ENCODE measurements at regions not wholly inside any gene's neighbourhood (a gene's known extent, or its start where the extent isn't known, plus 50 kb on each side); places are given as distances from the start of the nearest gene placed in this dataset.

GRCh38 chr2:131673400-131674173 lies 145.9 kb downstream of the CCDC74A start:
- no peak for TF ChIP-seq GATA2 (IDR thresholded peaks at IDR 0.05; ENCODE audit: low read depth, low read length)
- no peak for TF ChIP-seq GATA3 (IDR thresholded peaks at IDR 0.05; ENCODE audit: low read depth, low read length)

DNA sequence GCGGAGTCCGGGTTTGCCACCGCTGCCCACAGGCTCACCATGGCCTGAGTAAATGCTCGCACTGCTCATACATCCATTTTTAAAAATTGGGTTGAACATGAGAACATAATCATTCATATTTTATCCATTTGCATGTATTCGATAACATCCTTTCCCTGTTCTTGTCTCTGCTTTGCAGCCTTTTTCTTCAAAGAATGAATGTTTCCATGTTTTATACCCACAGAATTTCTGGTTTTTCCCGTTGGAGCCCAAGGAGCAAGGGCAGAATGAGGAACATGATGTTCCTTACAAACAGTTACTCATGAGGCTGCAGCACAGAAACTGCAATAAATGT lies 146.5 kb downstream of the CCDC74A start:
- TF ChIP-seq GATA3 (IDR thresholded peaks at IDR 0.05; ENCODE audit: low read depth, low read length): no peak
- TF ChIP-seq GATA2 (IDR thresholded peaks at IDR 0.05; ENCODE audit: low read depth, low read length): no peak

DNA sequence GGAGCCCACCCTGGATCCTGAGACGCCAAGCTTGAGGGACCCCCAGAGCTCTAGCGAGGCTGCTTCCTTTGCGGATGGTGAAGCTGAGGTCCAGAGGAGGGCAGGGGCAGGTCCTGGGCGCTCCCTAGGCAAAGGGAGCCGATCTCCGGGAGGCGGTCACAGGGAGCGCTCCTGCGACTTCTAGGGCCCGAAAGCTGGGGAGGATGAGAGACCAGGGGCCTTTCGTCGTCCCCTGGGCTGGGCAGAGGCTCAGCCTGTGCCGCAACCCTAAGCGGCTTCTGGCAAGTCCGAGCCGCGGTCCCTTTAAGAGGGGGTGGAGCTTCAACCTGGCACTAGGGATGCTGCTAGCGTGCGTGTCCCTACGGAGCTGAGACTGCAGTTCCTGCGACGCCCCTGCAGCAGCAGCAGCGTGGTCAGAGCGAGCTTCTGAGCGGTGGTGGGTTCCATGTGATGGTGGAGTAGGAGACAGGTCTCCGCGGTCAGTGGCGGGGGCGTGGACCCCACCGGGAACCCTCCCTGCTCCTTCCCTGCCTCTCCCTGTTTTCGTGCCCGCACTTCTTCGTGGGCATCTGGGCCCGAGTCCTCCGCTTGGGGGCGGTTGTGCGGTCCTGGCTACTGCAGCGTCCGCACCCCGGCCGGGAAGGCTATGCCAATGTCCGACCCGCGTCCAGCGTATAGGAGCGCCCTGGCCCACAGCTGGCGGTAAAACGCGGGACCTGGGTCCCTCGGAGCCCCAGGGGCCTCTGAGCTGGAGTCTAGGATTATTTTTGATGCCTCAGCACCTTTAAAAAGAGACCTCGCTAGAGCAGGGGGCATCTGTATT lies 154.6 kb downstream of the CCDC74A start:
- TF ChIP-seq GATA2 (IDR thresholded peaks at IDR 0.05; ENCODE audit: low read depth, low read length): no peak
- TF ChIP-seq GATA3 (IDR thresholded peaks at IDR 0.05; ENCODE audit: low read depth, low read length): no peak

- peak; percentile 22; the same call in 1 of the 2 replicates for TF ChIP-seq GATA3 (IDR thresholded peaks at IDR 0.05; ENCODE audit: low read depth, low read length)
Observed at GRCh38 chr2:131684631-131685316, 157.1 kb downstream of the CCDC74A start.

DNA sequence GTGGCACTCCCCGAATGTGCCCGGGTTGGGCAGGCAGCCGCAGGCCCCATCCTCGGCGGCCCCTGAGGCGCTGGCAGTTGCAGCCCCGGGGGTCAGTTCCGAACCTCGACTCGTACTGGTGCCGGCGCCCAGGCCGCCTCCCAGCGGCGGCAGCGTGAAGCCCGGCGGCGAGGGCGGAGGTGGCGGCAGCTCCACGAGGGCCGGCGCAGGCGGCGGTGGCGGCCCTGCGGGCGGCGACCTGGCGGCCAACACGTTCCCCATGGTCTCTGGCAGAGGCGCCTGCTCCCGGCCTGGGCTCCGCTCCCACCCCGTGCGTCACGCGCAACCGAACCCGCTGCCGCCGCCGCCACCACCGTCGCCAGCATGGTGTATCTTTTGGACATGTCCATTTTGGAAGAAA lies 196.3 kb downstream of the CCDC74A start:
- TF ChIP-seq GATA3 (IDR thresholded peaks at IDR 0.05; ENCODE audit: low read depth, low read length) (no peak), GATA2 (IDR thresholded peaks at IDR 0.05; ENCODE audit: low read depth, low read length) (no peak)

GRCh38 chr2:131753640-131754561 lies 226.2 kb downstream of the CCDC74A start:
- TF ChIP-seq GATA2 (IDR thresholded peaks at IDR 0.05; ENCODE audit: low read depth, low read length) (no peak), GATA3 (IDR thresholded peaks at IDR 0.05; ENCODE audit: low read depth, low read length) (no peak)

DNA sequence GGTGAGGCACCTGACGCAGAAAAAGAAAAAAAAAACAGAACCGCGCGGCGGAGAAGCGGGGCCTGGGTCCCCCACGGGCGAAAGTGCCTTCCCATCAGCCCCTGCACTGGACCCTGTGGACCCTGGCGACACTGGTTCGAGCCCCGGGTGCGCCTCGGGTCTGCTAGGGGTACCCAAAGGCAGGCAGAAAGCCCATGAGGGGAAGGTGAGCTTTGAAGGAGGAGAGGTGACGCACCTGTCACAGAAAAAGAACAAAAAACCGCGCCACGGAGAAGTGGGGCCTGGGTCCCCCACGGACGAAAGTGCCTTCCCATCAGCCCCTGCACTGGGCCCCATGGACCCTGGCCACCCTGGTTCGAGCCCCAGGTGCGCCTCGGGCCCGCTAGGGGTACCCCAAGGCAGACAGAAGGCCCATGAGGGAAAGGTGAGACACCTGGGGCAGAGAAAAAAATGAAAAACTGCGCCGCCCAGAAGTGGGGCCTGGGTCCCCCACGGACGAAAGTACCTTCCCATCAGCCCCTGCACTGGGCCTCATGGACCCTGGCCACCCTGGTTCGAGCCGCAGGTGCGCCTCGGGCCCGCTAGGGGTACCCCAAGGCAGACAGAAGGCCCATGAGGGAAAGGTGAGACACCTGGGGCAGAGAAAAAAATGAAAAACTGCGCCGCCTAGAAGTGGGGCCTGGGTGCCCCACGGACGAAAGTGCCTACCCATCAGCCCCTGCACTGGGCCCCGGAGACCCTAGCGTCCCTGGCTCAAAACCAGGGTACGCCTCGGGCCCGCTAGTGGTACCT lies 227.4 kb downstream of the CCDC74A start:
- TF ChIP-seq GATA2 (IDR thresholded peaks at IDR 0.05; ENCODE audit: low read depth, low read length) (no peak), GATA3 (IDR thresholded peaks at IDR 0.05; ENCODE audit: low read depth, low read length) (no peak)

DNA sequence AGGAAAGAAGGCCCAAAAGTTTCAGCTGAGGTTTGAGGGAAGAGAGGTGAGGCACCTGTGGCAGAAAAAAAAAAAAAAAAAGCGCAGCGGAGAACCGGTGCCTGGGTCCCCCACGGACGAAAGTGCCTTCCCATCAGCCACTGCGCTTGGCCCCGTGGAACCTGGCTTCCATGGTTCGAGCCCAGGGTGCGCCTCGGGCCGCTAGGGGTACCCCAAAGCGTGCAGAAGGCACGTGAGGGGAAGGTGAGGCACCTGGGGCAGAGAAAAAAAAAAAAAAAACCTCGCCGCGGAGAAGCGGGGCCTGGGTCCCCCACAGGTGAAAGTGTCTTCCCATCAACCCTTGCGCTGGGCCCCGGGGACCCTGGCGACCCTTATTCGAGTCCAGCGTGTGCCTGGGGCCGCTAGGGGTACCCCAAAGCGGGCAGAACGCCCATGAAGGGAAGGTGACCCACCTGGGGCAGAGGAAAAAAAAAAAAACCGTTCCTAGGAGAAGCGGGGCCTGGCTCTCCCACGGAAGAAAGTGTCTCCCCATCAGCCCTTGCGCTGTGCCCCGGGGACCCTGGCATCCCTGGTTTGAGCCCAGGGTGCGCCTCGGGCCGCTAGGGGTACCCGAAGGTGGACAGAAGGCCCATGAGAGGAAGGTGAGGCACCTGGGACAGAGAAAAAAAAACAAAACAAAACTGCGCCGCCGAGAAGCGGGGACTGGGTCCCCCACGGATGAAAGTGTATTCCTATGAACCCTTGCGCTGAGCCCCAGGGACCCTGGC lies 228.6 kb downstream of the CCDC74A start:
- TF ChIP-seq GATA2 (IDR thresholded peaks at IDR 0.05; ENCODE audit: low read depth, low read length) (no peak), GATA3 (IDR thresholded peaks at IDR 0.05; ENCODE audit: low read depth, low read length) (no peak)

- no peak for TF ChIP-seq GATA2 (IDR thresholded peaks at IDR 0.05; ENCODE audit: low read depth, low read length)
- no peak for TF ChIP-seq GATA3 (IDR thresholded peaks at IDR 0.05; ENCODE audit: low read depth, low read length)
Observed at GRCh38 chr2:131801210-131801744, 273.6 kb downstream of the CCDC74A start.

- TF ChIP-seq GATA2 (IDR thresholded peaks at IDR 0.05; ENCODE audit: low read depth, low read length) (no peak), GATA3 (IDR thresholded peaks at IDR 0.05; ENCODE audit: low read depth, low read length) (no peak)
Observed at GRCh38 chr2:131827481-131828163, 299.9 kb downstream of the CCDC74A start.

GRCh38 chr2:131828164-131828561 lies 300.5 kb downstream of the CCDC74A start:
- TF ChIP-seq GATA3 (IDR thresholded peaks at IDR 0.05; ENCODE audit: low read depth, low read length) (no peak), GATA2 (IDR thresholded peaks at IDR 0.05; ENCODE audit: low read depth, low read length) (no peak)

All from SH-SY5Y (cell line).